Prostate gland (tissue), 2 donors: ENCODE measurements at regions not wholly inside any gene's neighbourhood (a gene's known extent, or its start where the extent isn't known, plus 50 kb on each side); places are given as distances from the start of the nearest gene placed in this dataset.

Experiments
- DNase-seq: peaks from one replicate; pipeline ENCODE4 v3.0.0-alpha.2; 2019; ENCODE audit warnings: low spot score
- H3K27ac ChIP-seq, 2 donors: fragments of 200-600 bp; sonication (generic); 2 replicates each; pipeline ENCODE4 v1.5.1; 2017 to 2019
- H3K27me3 ChIP-seq: fragments of 200-600 bp; sonication (generic); replicated peaks from 2 replicates; pipeline ENCODE4 v1.5.1; 2019; ENCODE audit not compliant: insufficient read depth
- H3K36me3 ChIP-seq, 2 donors: fragments of 200-600 bp; sonication (generic); 1 replicate in 1 of 2; 2 replicates in 1 of 2; pipeline versions ENCODE4 v1.5.1 to v1.8.1; 2017 to 2019
- H3K4me1 ChIP-seq: fragments of 200-600 bp; sonication (generic); replicated peaks from 2 replicates; pipeline ENCODE4 v1.5.1; 2019
- H3K4me3 ChIP-seq, 2 donors: fragments of 200-600 bp; sonication (generic); 2 replicates each; pipeline ENCODE4 v1.5.1; 2017 to 2019
- H3K9me3 ChIP-seq: fragments of 200-600 bp; sonication (generic); 2 replicates; pipeline ENCODE4 v1.5.1; 2017
- CTCF ChIP-seq, 4 experiments: fragments of 200-600 bp in 2 of 4; fragments of 450-650 bp in 2 of 4; sonication (generic) in 2 of 4; IDR thresholded peaks; 1 replicate in 3 of 4; 2 replicates in 1 of 4; pipeline ENCODE4 v1.5.1; 2016 to 2019; ENCODE audit warnings: antibody characterized with exemption in 4 of 4, mild to moderate bottlenecking in 2 of 4, moderate library complexity in 2 of 4
- POLR2A ChIP-seq: fragments of 450-650 bp; IDR thresholded peaks from one replicate; pipeline ENCODE4 v1.6.1; 2016; ENCODE audit warnings: antibody characterized with exemption, mild to moderate bottlenecking
- POLR2AphosphoS5 ChIP-seq: sonication (generic); formaldehyde crosslinking; IDR thresholded peaks from one replicate; pipeline ENCODE4 v1.6.1; 2017; ENCODE audit warnings: antibody characterized with exemption
- WGBS: methylation state at CpG from one replicate; pipeline ENCODE4 v1.1.5; 2018; 5-methylcytosine and 5-hydroxymethylcytosine counted together
- intact Hi-C: fragments of 100-400 bp; cut with DNase I; formaldehyde crosslinking; loops from one replicate; pipeline ENCODE4 v1.14.2; 2022

- no peaks in the 10 kb centered on the region for H3K36me3 ChIP-seq
- DNase-seq: no peak
- no peak overlapping the region for H3K27ac ChIP-seq
- 89% methylated on average over 7 of the region's 7 CpGs for WGBS
- no peaks in the 10 kb centered on the region for H3K9me3 ChIP-seq
- H3K4me1 ChIP-seq: no peaks in the 10 kb centered on the region
- no peak overlapping the region for H3K4me3 ChIP-seq
- intact Hi-C loops: no loop called here
- TF ChIP-seq POLR2A (no peak), CTCF (IDR thresholded peaks at IDR 0.05) (no peak), POLR2AphosphoS5 (no peak)
- H3K27me3 ChIP-seq: no peaks in the 10 kb centered on the region
Measured at GRCh38 chr3:190773948-190774347, 88.5 kb downstream of the GMNC start.

- 97% methylated on average over 2 of the region's 2 CpGs for WGBS
- Histone ChIP-seq H3K27ac (no peak overlapping the region), H3K4me1 (no peaks in the 10 kb centered on the region), H3K4me3 (no peak overlapping the region), H3K9me3 (no peaks in the 10 kb centered on the region), H3K27me3 (no peaks in the 10 kb centered on the region), H3K36me3 (no peaks in the 10 kb centered on the region)
- no peak for TF ChIP-seq POLR2AphosphoS5
- no peak for TF ChIP-seq POLR2A
- TF ChIP-seq CTCF (IDR thresholded peaks at IDR 0.05): no peak
- DNase-seq: no peak
- intact Hi-C loops: no loop called here
Measured at GRCh38 chr3:190772831-190773230, 89.7 kb downstream of the GMNC start.

GRCh38 chr3:190768891-190769290 is 93.6 kb downstream of the GMNC start:
- no peak for DNase-seq
- WGBS: 84% methylated on average over 3 of the region's 3 CpGs
- Histone ChIP-seq H3K4me3 (no peak overlapping the region), H3K4me1 (no peaks in the 10 kb centered on the region), H3K27me3 (no peaks in the 10 kb centered on the region), H3K36me3 (no peaks in the 10 kb centered on the region), H3K27ac (no peak overlapping the region), H3K9me3 (no peaks in the 10 kb centered on the region)
- intact Hi-C loops: no loop called here
- TF ChIP-seq POLR2A (no peak), POLR2AphosphoS5 (no peak)

GRCh38 chr3:190767851-190768250 is 94.6 kb downstream of the GMNC start:
- Histone ChIP-seq H3K27me3 (no peaks in the 10 kb centered on the region), H3K27ac (no peak overlapping the region), H3K4me3 (no peak overlapping the region), H3K9me3 (no peaks in the 10 kb centered on the region), H3K4me1 (no peaks in the 10 kb centered on the region), H3K36me3 (no peaks in the 10 kb centered on the region)
- TF ChIP-seq POLR2AphosphoS5: no peak
- TF ChIP-seq POLR2A: no peak
- TF ChIP-seq CTCF (IDR thresholded peaks at IDR 0.05): no peak
- 83% methylated on average over 2 of the region's 2 CpGs for WGBS
- no peak for DNase-seq
- intact Hi-C loops: no loop called here

GRCh38 chr3:190764231-190765134 is 98.0 kb downstream of the GMNC start:
- 91% methylated on average over 5 of the region's 5 CpGs for WGBS
- Histone ChIP-seq H3K36me3 (no peaks in the 10 kb centered on the region), H3K27ac (no peak overlapping the region), H3K27me3 (no peaks in the 10 kb centered on the region), H3K4me3 (no peak overlapping the region), H3K4me1 (no peaks in the 10 kb centered on the region), H3K9me3 (no peaks in the 10 kb centered on the region)
- TF ChIP-seq POLR2A: no peak
- no peak for TF ChIP-seq CTCF (IDR thresholded peaks at IDR 0.05)
- TF ChIP-seq POLR2AphosphoS5: no peak
- intact Hi-C loops: no loop called here
- DNase-seq: no peak
